Breast epithelium (tissue), 4 donors: ENCODE measurements at regions not wholly inside any gene's neighbourhood (a gene's known extent, or its start where the extent isn't known, plus 50 kb on each side); places are given as distances from the start of the nearest gene placed in this dataset.
"Not testable (repeated sequence)": the region's sequence is repeated elsewhere in the genome, so short reads cannot be mapped to it uniquely, and the experiment has no call there.

Experiments
- DNase-seq, 2 donors: peaks; one replicate each; pipeline ENCODE4 v3.0.0-alpha.2; 2019; ENCODE audit warnings: low spot score in 2 of 2
- H3K27ac ChIP-seq, 2 donors: fragments of 200-600 bp; sonication (generic) in 1 of 2; one replicate each; pipeline ENCODE4 v1.5.1; 2016 to 2019; ENCODE audit warnings: mild to moderate bottlenecking in 1 of 2
- H3K27me3 ChIP-seq, 2 donors: fragments of 200-600 bp; sonication (generic) in 1 of 2; one replicate each; pipeline versions ENCODE4 v1.5.1 to v1.6.0; 2017 to 2019; ENCODE audit warnings: control low read depth in 1 of 2, mild to moderate bottlenecking in 1 of 2
- H3K36me3 ChIP-seq: fragments of 200-600 bp; one replicate; pipeline ENCODE4 v1.5.1; 2019
- H3K4me1 ChIP-seq, 2 donors: fragments of 200-600 bp; sonication (generic); one replicate each; pipeline ENCODE4 v1.5.1; 2016 to 2019; ENCODE audit warnings: control low read depth in 1 of 2
- H3K4me3 ChIP-seq, 3 donors: fragments of 200-600 bp; sonication (generic); 1 replicate in 2 of 3; 2 replicates in 1 of 3; pipeline ENCODE4 v1.5.1; 2016 to 2019; ENCODE audit warnings: mild to moderate bottlenecking in 3 of 3, moderate library complexity in 2 of 3
- H3K9me3 ChIP-seq, 2 donors: fragments of 200-600 bp; sonication (generic) in 1 of 2; one replicate each; pipeline ENCODE4 v1.5.1; 2016 to 2019; ENCODE audit warnings: control low read depth in 1 of 2
- POLR2A ChIP-seq: fragments of 450-650 bp; IDR thresholded peaks from one replicate; pipeline ENCODE4 v1.6.1; 2016; ENCODE audit warnings: antibody characterized with exemption, mild to moderate bottlenecking, moderate library complexity
- POLR2AphosphoS5 ChIP-seq, 3 donors: sonication (generic); formaldehyde crosslinking; IDR thresholded peaks; one replicate each; pipeline ENCODE4 v1.6.1; 2017; ENCODE audit warnings: antibody characterized with exemption in 3 of 3
- intact Hi-C: fragments of 100-400 bp; cut with DNase I; formaldehyde crosslinking; loops from one replicate; pipeline ENCODE4 v1.15.1; 2023; ENCODE audit warnings: low total_unique reads
- TF ChIP-seq, protein P1 (sequence below), 3 donors: fragments of 450-650 bp; IDR thresholded peaks; one replicate each; pipeline ENCODE4 v1.5.1; 2016 to 2017; ENCODE audit warnings: antibody characterized with exemption in 3 of 3, mild to moderate bottlenecking in 3 of 3, moderate library complexity in 3 of 3

DNA sequence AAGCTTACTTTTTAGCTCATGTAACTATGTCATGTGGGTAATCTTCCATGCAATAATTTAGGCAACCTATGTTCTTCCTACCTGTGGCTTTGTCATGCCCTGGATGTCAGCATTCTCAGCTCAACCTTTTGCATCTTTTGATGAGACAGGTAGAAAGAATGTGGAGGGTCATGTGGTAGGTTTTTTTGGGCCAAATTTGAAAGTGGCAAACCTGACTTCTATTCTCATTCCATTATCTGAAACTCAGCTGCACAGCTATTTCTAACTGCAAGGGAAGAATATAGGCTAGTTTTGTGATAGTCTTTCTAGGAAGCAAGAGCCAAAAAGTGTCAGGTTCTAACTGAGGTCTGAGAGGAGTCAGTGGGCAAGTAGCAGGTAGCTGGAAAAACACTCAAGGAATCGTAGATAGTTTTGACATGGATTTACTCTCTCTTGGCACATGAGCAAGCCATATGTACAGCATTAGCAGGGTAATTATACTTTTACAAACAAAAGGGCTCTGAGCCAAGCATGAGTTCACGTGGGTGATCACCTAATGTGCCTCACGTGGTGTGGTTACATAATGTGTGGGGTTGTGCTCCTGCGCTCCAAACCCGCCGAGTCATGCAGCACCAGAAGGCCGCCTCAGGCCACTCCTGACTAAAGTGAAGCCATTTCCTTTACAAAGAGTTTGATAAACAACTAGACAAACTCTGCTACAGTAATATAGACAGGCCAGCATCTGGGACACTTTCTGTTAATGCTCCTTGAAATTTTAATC lies 1013.8 kb downstream of the PLA2G4A start:
- Histone ChIP-seq H3K27ac (no peak overlapping the region), H3K9me3 (no peaks in the 10 kb centered on the region), H3K4me3 (no peak overlapping the region), H3K4me1 (no peaks in the 10 kb centered on the region), H3K36me3 (no peaks in the 10 kb centered on the region), H3K27me3 (no peaks in the 10 kb centered on the region)
- no peak for DNase-seq
- TF ChIP-seq POLR2A (no peak), POLR2AphosphoS5 (IDR thresholded peaks at IDR 0.05) (no peak)
- TF ChIP-seq, protein P1, sequence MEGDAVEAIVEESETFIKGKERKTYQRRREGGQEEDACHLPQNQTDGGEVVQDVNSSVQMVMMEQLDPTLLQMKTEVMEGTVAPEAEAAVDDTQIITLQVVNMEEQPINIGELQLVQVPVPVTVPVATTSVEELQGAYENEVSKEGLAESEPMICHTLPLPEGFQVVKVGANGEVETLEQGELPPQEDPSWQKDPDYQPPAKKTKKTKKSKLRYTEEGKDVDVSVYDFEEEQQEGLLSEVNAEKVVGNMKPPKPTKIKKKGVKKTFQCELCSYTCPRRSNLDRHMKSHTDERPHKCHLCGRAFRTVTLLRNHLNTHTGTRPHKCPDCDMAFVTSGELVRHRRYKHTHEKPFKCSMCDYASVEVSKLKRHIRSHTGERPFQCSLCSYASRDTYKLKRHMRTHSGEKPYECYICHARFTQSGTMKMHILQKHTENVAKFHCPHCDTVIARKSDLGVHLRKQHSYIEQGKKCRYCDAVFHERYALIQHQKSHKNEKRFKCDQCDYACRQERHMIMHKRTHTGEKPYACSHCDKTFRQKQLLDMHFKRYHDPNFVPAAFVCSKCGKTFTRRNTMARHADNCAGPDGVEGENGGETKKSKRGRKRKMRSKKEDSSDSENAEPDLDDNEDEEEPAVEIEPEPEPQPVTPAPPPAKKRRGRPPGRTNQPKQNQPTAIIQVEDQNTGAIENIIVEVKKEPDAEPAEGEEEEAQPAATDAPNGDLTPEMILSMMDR (IDR thresholded peaks at IDR 0.05): no peak
- intact Hi-C loops: no loop called here

DNA sequence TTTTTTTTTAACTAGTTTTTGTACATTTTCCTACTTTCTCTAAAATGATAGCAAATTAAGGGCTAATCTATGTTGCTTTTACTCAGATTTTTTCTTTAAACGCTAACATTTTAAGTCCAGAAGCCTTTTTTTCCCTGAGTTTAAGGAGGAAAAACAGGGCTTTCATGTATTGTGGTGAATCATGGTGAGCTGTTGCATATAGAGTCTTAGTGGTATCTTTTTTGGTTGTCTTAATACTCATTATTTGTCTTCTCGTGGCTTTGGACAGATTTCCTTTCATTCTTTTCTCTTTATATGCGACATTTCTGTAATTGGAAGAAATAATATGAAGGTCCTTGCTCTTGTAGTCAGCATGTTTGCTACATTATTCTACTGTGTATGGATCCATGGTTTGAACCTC lies 1015.6 kb downstream of the PLA2G4A start:
- Histone ChIP-seq H3K27me3 (no peaks in the 10 kb centered on the region), H3K27ac (no peak overlapping the region), H3K9me3 (no peaks in the 10 kb centered on the region), H3K36me3 (no peaks in the 10 kb centered on the region), H3K4me3 (no peak overlapping the region), H3K4me1 (no peaks in the 10 kb centered on the region)
- no peak for DNase-seq
- TF ChIP-seq POLR2AphosphoS5 (IDR thresholded peaks at IDR 0.05) (no peak), POLR2A (no peak)
- TF ChIP-seq, protein P1 (IDR thresholded peaks at IDR 0.05): no peak
- intact Hi-C loops: no loop called here

DNA sequence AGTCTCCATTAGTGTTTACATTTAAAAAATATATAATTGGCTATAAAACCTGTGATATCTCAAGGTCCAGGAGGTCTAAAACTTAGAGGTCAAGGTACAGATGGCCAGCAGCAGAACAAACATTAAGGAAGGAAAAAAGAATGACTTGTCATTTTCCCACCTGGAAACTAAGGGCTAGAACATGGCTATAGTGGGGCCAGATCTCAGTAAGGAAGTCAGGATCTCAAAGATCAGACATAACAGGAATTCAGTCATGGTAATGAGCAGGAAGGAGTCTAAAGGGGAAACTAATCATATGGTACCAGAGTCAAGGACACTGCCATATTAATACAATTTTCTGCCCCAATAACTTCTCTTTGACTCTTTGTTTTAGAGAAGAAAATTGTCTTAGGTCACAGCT lies 1018.8 kb downstream of the PLA2G4A start:
- Histone ChIP-seq H3K9me3 (no peaks in the 10 kb centered on the region), H3K4me1 (no peaks in the 10 kb centered on the region), H3K27ac (no peak overlapping the region), H3K4me3 (no peak overlapping the region), H3K27me3 (no peaks in the 10 kb centered on the region), H3K36me3 (no peaks in the 10 kb centered on the region)
- intact Hi-C loops: no loop called here
- TF ChIP-seq, protein P1 (IDR thresholded peaks at IDR 0.05): no peak
- TF ChIP-seq POLR2AphosphoS5 (IDR thresholded peaks at IDR 0.05): no peak
- no peak for TF ChIP-seq POLR2A
- DNase-seq: no peak

DNA sequence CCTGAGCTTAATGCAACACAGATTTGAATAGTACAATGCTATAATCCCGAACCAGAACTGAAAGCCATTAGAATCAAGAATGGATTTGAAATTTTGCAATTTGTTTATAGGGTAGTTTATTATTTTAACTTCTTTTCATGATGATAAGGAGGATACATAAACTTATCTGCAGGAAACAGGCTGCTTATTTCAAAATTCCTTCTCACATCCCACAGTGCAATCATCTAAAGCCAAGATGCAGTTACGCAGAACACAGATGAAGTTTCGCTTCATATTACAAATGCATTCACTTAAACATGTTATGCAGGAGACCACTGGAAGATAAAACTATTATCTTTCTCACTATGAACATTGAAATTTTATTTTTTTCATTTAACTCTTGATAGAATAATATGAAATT lies 1019.6 kb downstream of the PLA2G4A start:
- no peak overlapping the region for H3K4me3 ChIP-seq

DNA sequence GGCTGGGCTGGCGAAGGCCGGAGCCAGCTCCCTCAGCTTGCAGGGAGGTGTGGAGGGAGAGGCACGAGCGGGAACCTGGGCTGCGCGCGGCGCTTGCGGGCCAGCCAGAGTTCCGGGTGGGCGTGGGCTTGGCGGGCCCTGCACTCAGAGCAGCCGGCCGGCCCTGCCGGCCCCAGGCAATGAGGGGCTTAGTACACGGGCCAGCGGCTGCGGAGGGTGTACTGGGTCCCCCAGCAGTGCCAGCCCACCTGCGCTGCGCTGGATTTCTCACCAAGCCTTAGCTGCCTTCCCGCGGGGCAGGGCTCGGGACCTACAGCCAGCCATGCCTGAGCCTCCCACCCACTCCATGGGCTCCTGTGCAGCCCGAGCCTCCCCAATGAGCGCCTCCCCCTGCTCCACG lies 1021.4 kb downstream of the PLA2G4A start:
- H3K36me3 ChIP-seq, H3K27me3 ChIP-seq, H3K4me3 ChIP-seq, DNase-seq, intact Hi-C loops, H3K9me3 ChIP-seq, H3K27ac ChIP-seq, H3K4me1 ChIP-seq: not testable (repeated sequence)

More for the DNA sequence above, 1019.6 kb downstream of the PLA2G4A start:
- intact Hi-C loops: no loop called here
- DNase-seq: no peak
- no peak for TF ChIP-seq POLR2AphosphoS5 (IDR thresholded peaks at IDR 0.05)
- TF ChIP-seq POLR2A: no peak
- TF ChIP-seq, protein P1 (IDR thresholded peaks at IDR 0.05): no peak
- no peaks in the 10 kb centered on the region for H3K9me3 ChIP-seq
- no peaks in the 10 kb centered on the region for H3K4me1 ChIP-seq
- no peak overlapping the region for H3K27ac ChIP-seq
- no peaks in the 10 kb centered on the region for H3K36me3 ChIP-seq
- H3K27me3 ChIP-seq: no peaks in the 10 kb centered on the region

DNA sequence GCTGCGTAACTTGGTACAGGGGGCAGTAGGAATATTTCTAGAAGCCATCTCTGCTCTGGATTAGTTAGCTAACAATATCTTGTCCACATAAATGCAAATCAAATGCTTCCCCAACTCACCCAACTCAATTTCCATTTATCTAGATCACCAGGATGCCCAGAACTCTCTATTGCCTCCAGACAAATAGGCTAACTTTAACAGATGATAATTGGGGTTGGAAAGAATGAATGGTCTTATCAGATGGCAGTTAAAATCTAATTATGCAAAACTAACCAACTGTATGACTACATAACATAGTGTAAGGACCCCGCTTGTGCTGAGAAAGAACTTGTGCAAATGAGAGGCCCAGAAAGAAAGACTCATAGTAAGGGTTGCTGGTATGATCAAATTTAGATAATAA lies 1024.8 kb downstream of the PLA2G4A start:
- Histone ChIP-seq H3K27me3 (no peaks in the 10 kb centered on the region), H3K27ac (no peak overlapping the region), H3K36me3 (no peaks in the 10 kb centered on the region), H3K4me1 (no peaks in the 10 kb centered on the region), H3K9me3 (no peaks in the 10 kb centered on the region), H3K4me3 (no peak overlapping the region)
- no peak for DNase-seq
- no peak for TF ChIP-seq POLR2A
- TF ChIP-seq, protein P1 (IDR thresholded peaks at IDR 0.05): no peak
- no peak for TF ChIP-seq POLR2AphosphoS5 (IDR thresholded peaks at IDR 0.05)
- intact Hi-C loops: no loop called here
